ENCODE measurements at regions not wholly inside any gene's neighbourhood (a gene's known extent, or its start where the extent isn't known, plus 50 kb on each side); places are given as distances from the start of the nearest gene placed in this dataset.

DNA sequence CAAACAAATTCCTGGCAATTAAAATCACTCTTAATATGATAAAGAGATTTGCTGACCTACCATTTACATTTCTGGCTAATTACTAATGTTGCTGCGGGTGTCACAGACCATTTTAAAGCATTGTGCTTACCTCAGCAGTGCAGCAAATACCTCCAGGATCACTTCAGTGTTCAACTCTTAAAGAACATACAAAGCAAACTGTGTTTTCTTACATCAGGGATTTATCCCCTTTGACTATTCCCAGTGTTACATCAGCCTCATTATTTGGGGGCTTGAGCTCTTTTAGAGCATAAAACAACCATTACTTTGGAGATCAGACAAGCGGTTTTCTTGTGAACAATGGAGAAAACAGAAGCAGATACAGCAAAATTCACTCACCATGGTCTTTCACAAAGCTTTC lies 185.4 kb downstream of the LYPLAL1 start:
- Histone ChIP-seq H3K9me3 (ENCODE audit: low read depth) (no peaks in the 10 kb centered on the region), H3F3A (ENCODE audit: low read depth) (peaks cover 3% of the 10 kb centered on the region), H3K4me2 (peak overlapping the region; percentile 19), H3K4me3 (no peak overlapping the region), H3K27me3 (no peaks in the 10 kb centered on the region), H3K79me2 (ENCODE audit: low read depth) (no peaks in the 10 kb centered on the region), H2AFZ (replicated peaks) (no peak overlapping the region), H3K36me3 (no peaks in the 10 kb centered on the region), H3K27ac (peak overlapping the region; percentile 81), H3K9ac (no peak overlapping the region), H3K4me1 (peaks cover 7% of the 10 kb centered on the region), H4K20me1 (ENCODE audit: low read depth) (no peaks in the 10 kb centered on the region)
- Mint-ChIP-seq H3K27ac (no peak overlapping the region), H3K36me3 (no peaks in the 10 kb centered on the region), H3K27me3 (ENCODE audit: insufficient read depth, low read depth) (no peaks in the 10 kb centered on the region), H3K9me3 (no peaks in the 10 kb centered on the region), H3K4me3 (no peak overlapping the region), H3K4me1 (peaks cover 6% of the 10 kb centered on the region)
- TF ChIP-seq CTCF (IDR thresholded peaks at IDR 0.05) (no peak), EZH2phosphoT487 (IDR thresholded peaks at IDR 0.05) (no peak)
- peak; percentile 51 for DNase-seq (ENCODE audit: low spot score)

- Mint-ChIP-seq H3K36me3 (no peaks in the 10 kb centered on the region), H3K4me3 (no peak overlapping the region), H3K27ac (no peak overlapping the region), H3K27me3 (ENCODE audit: insufficient read depth, low read depth) (no peaks in the 10 kb centered on the region), H3K9me3 (no peaks in the 10 kb centered on the region), H3K4me1 (peaks cover 6% of the 10 kb centered on the region)
- no peaks in the 10 kb centered on the region for H3K27me3 ChIP-seq
- no peak overlapping the region for H3K4me3 ChIP-seq
- H3K79me2 ChIP-seq (ENCODE audit: low read depth), result no peaks in the 10 kb centered on the region
- H3K4me1 ChIP-seq, result peaks cover 7% of the 10 kb centered on the region
- no peak for TF ChIP-seq EZH2phosphoT487 (IDR thresholded peaks at IDR 0.05)
- TF ChIP-seq CTCF (IDR thresholded peaks at IDR 0.05), result no peak
- no peak overlapping the region for H3K4me2 ChIP-seq
- DNase-seq (ENCODE audit: low spot score), result no peak
- no peak overlapping the region for H3K9ac ChIP-seq
- H3K9me3 ChIP-seq (ENCODE audit: low read depth), result no peaks in the 10 kb centered on the region
- H4K20me1 ChIP-seq (ENCODE audit: low read depth), result no peaks in the 10 kb centered on the region
- peaks cover 3% of the 10 kb centered on the region for H3F3A ChIP-seq (ENCODE audit: low read depth)
- no peaks in the 10 kb centered on the region for H3K36me3 ChIP-seq
- no peak overlapping the region for H2AFZ ChIP-seq (replicated peaks)
- H3K27ac ChIP-seq, result no peak overlapping the region
Observed at GRCh38 chr1:219358080-219358479, 184.4 kb downstream of the LYPLAL1 start.

DNA sequence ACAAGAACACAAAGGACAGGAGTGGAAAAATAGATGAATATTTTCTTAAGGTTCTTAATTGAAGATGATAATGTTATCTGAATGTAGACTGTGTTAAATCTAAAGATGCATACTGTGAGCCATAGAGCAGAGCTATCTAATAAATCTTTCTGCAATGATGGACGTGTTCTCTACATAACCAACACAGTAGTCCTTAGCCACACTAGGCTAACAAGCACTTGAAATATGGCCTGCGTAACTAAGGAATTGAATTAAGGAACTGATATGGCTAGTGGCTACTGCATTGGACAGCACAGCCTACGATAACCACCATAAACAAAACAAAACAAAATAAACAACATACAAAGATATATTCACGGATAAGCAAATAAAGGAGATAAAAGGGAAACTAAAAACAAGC lies 181.3 kb downstream of the LYPLAL1 start:
- no peak overlapping the region for H3K4me2 ChIP-seq
- no peak overlapping the region for H3K9ac ChIP-seq
- no peaks in the 10 kb centered on the region for H3K36me3 Mint-ChIP-seq
- no peaks in the 10 kb centered on the region for H4K20me1 ChIP-seq (ENCODE audit: low read depth)
- H3K27me3 Mint-ChIP-seq (ENCODE audit: insufficient read depth, low read depth), result no peaks in the 10 kb centered on the region
- H2AFZ ChIP-seq (replicated peaks), result no peak overlapping the region
- no peaks in the 10 kb centered on the region for H3K27me3 ChIP-seq
- H3K4me3 Mint-ChIP-seq, result no peak overlapping the region
- no peak overlapping the region for H3K4me3 ChIP-seq
- no peaks in the 10 kb centered on the region for H3K79me2 ChIP-seq (ENCODE audit: low read depth)
- TF ChIP-seq EZH2phosphoT487 (IDR thresholded peaks at IDR 0.05) (no peak), CTCF (IDR thresholded peaks at IDR 0.05) (no peak), EZH2 (IDR thresholded peaks at IDR 0.05) (no peak)
- DNase-seq (ENCODE audit: low spot score), result no peak
- H3K4me1 ChIP-seq, result peaks cover 7% of the 10 kb centered on the region
- no peaks in the 10 kb centered on the region for H3K9me3 Mint-ChIP-seq
- H3K27ac Mint-ChIP-seq, result no peak overlapping the region
- H3K36me3 ChIP-seq, result no peaks in the 10 kb centered on the region
- peaks cover 3% of the 10 kb centered on the region for H3F3A ChIP-seq (ENCODE audit: low read depth)
- H3K4me1 Mint-ChIP-seq, result peaks cover 6% of the 10 kb centered on the region
- no peak overlapping the region for H3K27ac ChIP-seq
- no peaks in the 10 kb centered on the region for H3K9me3 ChIP-seq (ENCODE audit: low read depth)

All from neural progenitor cell (in vitro differentiated cells).